HUDEP-2 (cell line): ENCODE measurements at regions not wholly inside any gene's neighbourhood (a gene's known extent, or its start where the extent isn't known, plus 50 kb on each side); places are given as distances from the start of the nearest gene placed in this dataset.

Experiments used
- DNase-seq, 76 experiments: peaks; one replicate each; lab custom pipeline; 2025; ENCODE audit not compliant: unreplicated experiment in 76 of 76; lab: John Stamatoyannopoulos, UW

GRCh38 chr16:52896478-52897164 is 156.1 kb downstream of the CHD9NB start:
- DNase-seq, result no peak

DNA sequence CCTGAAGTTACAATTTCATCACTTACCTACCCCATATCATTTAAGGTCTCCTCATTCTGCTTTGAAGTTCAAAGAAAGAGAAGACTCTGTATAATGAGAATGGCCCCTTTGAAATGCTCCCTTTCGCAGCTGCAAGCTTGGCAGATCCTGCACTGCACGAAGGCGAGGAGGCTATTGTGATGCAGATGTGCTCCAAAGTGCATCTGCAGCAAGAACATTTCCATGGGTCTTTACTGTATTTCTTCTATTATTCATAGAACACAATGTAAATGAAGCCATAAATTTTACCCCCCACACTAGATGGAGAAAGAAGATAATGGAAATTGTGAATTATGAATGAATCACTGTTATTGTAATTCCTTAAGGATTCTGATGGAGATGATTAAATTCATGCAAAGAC is 178.7 kb downstream of the CHD9NB start:
- DNase-seq, result no peak

- DNase-seq, result no peak
Measured at GRCh38 chr16:52872731-52873130, 180.0 kb downstream of the CHD9NB start.

DNA sequence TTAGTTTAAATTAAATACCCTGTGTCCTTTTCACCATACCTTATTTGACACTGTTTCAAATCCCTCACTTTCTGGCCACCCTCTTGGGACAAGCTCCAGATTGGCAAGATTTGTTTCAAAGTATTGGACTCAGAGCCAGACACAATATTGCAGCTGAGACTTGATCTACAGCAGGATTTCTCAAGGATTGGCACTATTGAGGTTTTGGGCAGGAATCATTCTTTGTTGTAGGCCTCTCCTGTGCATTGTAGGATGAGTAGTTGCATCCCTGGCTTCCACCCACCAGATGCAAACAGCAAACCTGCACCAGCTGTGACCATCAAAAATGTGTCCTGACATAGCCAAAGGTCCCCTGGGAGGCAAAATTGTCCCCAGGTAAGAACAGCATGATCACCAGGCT is 181.2 kb downstream of the CHD9NB start:
- no peak for DNase-seq

- no peak for DNase-seq
Measured at GRCh38 chr16:52869243-52869642, 183.5 kb downstream of the CHD9NB start.

GRCh38 chr16:52863000-52863399 is 189.7 kb downstream of the CHD9NB start:
- no peak for DNase-seq

DNA sequence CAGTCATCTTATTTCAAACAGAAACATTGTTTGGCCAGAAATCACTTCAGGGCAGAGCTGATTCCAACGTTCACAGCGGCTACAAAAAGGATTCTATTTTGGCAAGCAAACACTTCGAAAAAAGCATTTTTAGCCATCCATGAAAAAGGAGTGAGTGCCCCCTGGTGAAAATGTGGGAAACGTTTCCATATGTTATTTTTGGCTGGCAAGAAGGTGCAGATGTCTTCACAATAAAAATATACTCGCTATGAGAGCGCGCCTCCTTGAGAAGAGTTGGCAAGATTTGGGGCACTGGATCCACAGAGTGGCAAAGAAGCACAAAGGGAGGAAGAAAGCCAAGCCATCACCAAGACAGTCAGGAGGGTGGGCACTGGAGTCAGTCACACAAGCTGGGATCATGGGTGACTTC is 191.1 kb downstream of the CHD9NB start:
- no peak for DNase-seq

DNA sequence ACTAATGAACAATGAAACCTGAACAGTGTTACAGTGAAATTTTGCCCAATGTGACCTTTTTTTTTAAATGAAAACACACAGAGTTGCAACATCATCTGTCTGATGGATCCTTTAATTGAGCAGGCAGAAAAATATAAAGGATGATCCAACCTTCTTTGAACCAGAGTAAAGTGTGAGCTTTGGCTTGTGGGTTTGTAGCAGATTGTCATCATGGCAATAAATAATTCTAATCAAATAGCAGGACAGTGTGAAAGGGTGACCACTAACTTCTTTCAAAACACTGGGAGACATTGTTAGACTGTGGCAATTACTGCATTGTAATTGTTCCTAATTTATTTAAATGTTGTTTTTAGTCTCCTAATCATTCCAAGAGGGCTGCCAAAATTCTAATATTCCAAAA is 197.2 kb downstream of the CHD9NB start:
- DNase-seq, result no peak

- no peak for DNase-seq
Measured at GRCh38 chr16:52852978-52853377, 199.7 kb downstream of the CHD9NB start.

DNA sequence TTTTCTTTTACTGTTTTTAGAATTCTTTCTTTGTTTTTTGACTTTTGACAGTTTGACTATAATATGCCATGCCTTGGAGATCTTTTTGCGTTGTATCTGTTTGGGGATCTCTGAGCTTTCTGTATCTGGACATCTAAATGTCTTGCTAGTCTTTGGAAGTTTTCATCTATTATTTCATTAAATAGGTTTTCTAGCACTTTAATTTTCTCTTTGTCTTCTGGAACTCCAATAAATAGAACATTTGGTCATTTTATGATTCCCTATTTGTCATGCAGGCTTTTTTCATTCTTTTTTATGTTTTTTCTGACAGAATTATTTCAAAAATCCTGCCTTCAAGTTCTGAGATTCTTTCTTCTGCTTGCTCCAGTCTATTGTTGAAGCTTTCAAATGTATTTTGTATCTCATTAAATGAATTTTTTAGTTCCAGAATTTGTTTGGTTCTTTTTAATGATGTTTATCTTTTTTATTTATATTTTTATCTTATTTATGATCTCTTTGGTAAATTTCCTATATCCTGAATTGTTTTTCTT is 201.4 kb downstream of the CHD9NB start:
- DNase-seq, result no peak

GRCh38 chr16:52843381-52843780 is 209.3 kb downstream of the CHD9NB start:
- DNase-seq, result no peak

DNA sequence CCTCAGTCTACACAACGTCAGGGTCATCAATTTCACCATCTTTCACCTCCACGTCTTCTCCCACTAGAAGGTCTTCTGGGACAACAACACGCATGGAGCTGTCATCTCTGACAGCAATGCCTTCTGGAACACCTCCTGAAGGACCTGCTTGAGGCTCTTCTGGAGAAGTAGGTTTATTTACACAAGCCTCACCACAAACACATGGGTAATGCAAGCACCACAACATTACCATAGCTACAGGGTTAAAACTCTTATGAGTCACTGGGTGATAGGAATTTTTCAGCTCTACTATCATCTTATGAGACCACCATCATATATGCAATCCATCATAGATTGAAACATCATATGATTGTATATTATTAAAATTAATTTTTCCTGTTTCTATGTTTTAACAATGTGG is 215.4 kb downstream of the CHD9NB start:
- no peak for DNase-seq

DNA sequence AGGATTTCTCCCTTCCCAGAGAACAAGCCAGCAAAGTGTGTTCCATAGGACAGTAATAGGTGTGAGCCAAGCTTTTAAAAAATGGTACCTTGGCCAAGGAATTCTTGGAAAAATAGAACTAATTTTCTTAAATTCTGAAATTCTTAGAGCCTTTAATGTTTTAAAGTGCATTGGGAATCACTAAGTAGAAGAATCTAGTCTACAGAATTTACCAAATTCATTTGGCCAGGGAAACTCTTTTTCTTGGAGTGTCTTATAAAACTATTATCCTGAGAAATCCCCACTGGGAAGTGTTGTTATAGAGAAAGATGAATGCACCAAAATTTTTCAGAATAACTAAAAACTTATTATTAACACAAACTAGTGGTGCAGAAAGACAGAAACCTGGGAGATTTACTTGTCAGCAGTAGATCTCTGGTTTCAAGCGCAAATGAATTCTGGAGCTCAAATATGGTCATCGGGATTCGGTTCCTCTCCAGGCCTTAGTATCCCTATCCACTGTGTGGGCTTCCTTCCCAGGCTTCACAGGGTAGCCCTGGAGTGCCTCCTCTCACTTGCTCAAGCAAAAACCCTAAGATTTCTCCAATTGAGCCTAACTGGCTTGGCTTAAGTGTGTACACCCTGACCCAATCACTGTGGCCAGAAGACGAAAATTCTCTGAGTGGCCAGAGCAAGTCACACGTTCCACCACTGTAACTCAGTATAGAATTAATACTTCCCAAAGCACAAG is 217.8 kb downstream of the CHD9NB start:
- no peak for DNase-seq

GRCh38 chr16:52832771-52833170 is 219.9 kb downstream of the CHD9NB start:
- no peak for DNase-seq

DNA sequence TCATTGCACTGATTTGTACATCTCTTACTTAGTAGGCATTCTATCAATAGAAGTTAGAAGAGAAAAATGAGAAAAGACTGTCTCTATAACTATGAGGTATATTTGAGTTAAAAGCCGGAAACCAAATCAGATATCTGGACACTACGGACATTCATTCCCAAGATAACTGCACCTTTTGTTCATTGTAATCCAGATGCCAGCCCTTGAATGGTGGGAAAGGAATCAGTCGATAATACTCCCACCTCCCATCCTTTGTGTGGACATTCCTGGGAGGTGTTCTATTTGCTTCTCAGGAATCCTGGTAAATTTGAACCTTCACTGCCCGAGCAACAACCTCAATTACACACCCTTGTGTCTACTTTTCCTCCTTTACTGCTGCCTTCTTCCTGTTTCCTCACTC is 225.2 kb downstream of the CHD9NB start:
- DNase-seq, result no peak

DNA sequence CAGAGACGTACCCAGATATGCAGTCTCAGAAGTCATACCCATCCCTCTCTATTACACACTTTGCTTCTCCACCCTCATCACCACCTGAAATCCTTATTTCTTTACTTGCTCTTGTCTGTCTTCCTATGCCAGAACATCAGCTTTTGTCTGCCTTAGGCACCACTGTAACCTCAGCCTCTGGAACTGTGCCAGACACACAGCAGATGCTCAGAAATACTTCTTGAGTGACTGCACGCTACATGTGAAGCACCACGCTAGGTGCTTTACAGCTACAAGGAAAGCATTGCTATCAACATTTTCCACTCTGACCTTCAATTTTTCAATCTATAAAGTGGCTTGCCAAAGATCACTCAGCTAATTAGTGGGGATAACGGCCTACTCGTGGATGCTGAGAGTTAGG is 226.8 kb downstream of the CHD9NB start:
- DNase-seq, result no peak

DNA sequence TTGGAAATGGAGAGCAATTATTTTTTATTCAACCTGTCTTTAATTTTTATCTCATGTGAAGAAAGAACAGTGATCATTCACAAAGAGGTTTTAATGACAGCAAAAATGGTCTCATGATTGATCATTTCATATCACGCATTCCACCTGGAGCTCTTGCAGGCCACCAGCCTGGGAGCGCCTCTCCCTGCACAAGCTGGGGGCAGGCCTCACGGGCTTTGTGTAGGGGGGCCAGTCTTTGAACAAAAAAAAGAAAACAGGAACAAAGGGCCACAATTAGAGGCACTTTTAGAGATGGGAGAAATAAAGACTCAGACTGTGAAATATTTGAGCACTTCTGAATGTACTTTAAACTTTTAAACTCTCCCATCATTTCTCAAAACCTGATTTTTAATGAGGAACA is 232.9 kb downstream of the CHD9NB start:
- no peak for DNase-seq

DNA sequence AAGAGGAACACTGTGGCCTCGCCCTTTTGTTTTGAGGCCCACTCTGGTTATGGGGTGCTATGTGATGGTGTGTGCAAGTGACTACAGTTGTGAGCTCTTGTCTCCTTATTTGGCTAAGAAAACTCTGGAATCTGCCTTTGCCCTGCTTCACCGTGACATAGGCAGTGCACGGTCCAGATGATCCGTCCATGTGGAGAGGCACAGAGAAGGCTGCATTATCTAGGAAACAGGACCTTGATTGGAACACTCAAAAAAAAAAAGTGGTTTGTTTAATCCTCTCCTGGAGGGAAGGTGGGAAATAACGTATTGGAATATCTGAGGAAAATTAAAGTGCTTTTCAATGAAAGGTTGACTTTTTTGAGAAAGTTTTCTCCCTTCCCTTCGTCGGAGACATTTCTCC is 233.3 kb downstream of the CHD9NB start:
- no peak for DNase-seq

GRCh38 chr16:52817696-52818095 is 235.0 kb downstream of the CHD9NB start:
- DNase-seq, result no peak

GRCh38 chr16:52816993-52817392 is 235.7 kb downstream of the CHD9NB start:
- no peak for DNase-seq

- DNase-seq, result no peak
Measured at GRCh38 chr16:52812678-52813556, 239.8 kb downstream of the CHD9NB start.
